Gastrocnemius medialis (tissue), 4 donors: ENCODE measurements at regions not wholly inside any gene's neighbourhood (a gene's known extent, or its start where the extent isn't known, plus 50 kb on each side); places are given as distances from the start of the nearest gene placed in this dataset.

ENCODE experiments used
- CTCF ChIP-seq, 5 experiments: fragments of 450-650 bp in 3 of 5; fragments of 200-600 bp in 2 of 5; sonication (generic) in 2 of 5; IDR thresholded peaks in 4 of 5; conservative IDR thresholded peaks in 1 of 5; 1 replicate in 4 of 5; 2 replicates in 1 of 5; pipeline ENCODE4 v1.5.1; 2016 to 2019; ENCODE audit warnings: antibody characterized with exemption in 5 of 5, mild to moderate bottlenecking in 3 of 5, moderate library complexity in 3 of 5
- POLR2A ChIP-seq, 2 donors: fragments of 450-650 bp; IDR thresholded peaks; one replicate each; pipeline ENCODE4 v1.6.1; 2017; ENCODE audit warnings: antibody characterized with exemption in 2 of 2, mild to moderate bottlenecking in 2 of 2, moderate library complexity in 2 of 2

DNA sequence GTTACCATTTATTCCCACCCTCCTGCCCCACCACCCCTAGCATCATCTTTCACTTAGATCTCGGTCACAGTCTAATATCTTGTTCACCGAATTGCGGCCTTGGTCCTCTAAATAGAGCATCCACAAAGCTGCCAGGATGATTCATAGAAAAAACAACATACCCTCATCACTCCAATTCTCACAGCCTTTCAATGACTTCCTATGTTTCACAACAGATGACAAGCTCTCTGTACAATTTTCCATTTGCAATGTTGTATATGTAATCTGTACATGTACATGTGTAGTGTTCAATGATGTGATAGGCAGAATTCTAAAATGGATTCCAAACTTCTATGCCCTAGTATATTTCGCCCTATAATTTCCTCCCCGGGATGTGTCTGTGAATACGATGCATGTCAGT lies 675.6 kb upstream of the CELF4 start:
- TF ChIP-seq CTCF (IDR thresholded peaks at IDR 0.05 in 4 of 5, conservative IDR thresholded peaks at IDR 0.05 in 1 of 5) = no peak
- TF ChIP-seq POLR2A (IDR thresholded peaks at IDR 0.05) = no peak
